ENCODE measurements at regions not wholly inside any gene's neighbourhood (a gene's known extent, or its start where the extent isn't known, plus 50 kb on each side); places are given as distances from the start of the nearest gene placed in this dataset.

GRCh38 chr9:23464275-23464674, 361.8 kb downstream of the ELAVL2 start:
- FAIRE-seq (no peak), DNase-seq (ENCODE audit: insufficient read length, low spot score) (no peak)
- TF ChIP-seq CTCF (IDR thresholded peaks at IDR 0.05; ENCODE audit: insufficient read depth, missing control alignments), result no peak

- TF ChIP-seq CTCF (IDR thresholded peaks at IDR 0.05; ENCODE audit: insufficient read depth, missing control alignments), result no peak
- FAIRE-seq (no peak), DNase-seq (ENCODE audit: insufficient read length, low spot score) (no peak)
Measured at GRCh38 chr9:23467276-23467675, 358.8 kb downstream of the ELAVL2 start.

- DNase-seq (ENCODE audit: insufficient read length, low spot score) (no peak), FAIRE-seq (no peak)
- no peak for TF ChIP-seq CTCF (IDR thresholded peaks at IDR 0.05; ENCODE audit: insufficient read depth, missing control alignments)
Measured at GRCh38 chr9:23477908-23478307, 348.1 kb downstream of the ELAVL2 start.

- no peak for DNase-seq (ENCODE audit: insufficient read length, low spot score)
- no peak for FAIRE-seq
- TF ChIP-seq CTCF (IDR thresholded peaks at IDR 0.05; ENCODE audit: insufficient read depth, missing control alignments), result no peak
Measured at GRCh38 chr9:23483566-23483965, 342.5 kb downstream of the ELAVL2 start.

GRCh38 chr9:23492126-23493002, 333.7 kb downstream of the ELAVL2 start:
- FAIRE-seq, result peak; percentile 94
- DNase-seq (ENCODE audit: insufficient read length, low spot score), result no peak
- peak; percentile 77 for TF ChIP-seq CTCF (IDR thresholded peaks at IDR 0.05; ENCODE audit: insufficient read depth, missing control alignments)

- TF ChIP-seq CTCF (IDR thresholded peaks at IDR 0.05; ENCODE audit: insufficient read depth, missing control alignments), result no peak
- DNase-seq (ENCODE audit: insufficient read length, low spot score) (no peak), FAIRE-seq (no peak)
Measured at GRCh38 chr9:23493219-23493618, 332.8 kb downstream of the ELAVL2 start.

- DNase-seq (ENCODE audit: insufficient read length, low spot score), result no peak
- no peak for FAIRE-seq
- no peak for TF ChIP-seq CTCF (IDR thresholded peaks at IDR 0.05; ENCODE audit: insufficient read depth, missing control alignments)
Measured at GRCh38 chr9:23496489-23497136, 329.4 kb downstream of the ELAVL2 start.

Data from D721Med (cell line).